H1 (cell line): ENCODE measurements at regions not wholly inside any gene's neighbourhood (a gene's known extent, or its start where the extent isn't known, plus 50 kb on each side); places are given as distances from the start of the nearest gene placed in this dataset.

Experiments
- CTBP2 ChIP-seq: IDR thresholded peaks from 2 replicates; pipeline ENCODE4 v1.7.0; 2011; ENCODE audit warnings: borderline replicate concordance, mild to moderate bottlenecking, moderate library complexity, mixed read lengths, low read length; ENCODE audit not compliant: insufficient read depth, insufficient read length
- FOSL1 ChIP-seq: IDR thresholded peaks from 2 replicates; pipeline ENCODE4 v1.6.1; 2011; ENCODE audit warnings: mild to moderate bottlenecking, low read depth, low read length, moderate library complexity; ENCODE audit not compliant: insufficient read depth
- GABPA ChIP-seq: IDR thresholded peaks from 2 replicates; pipeline ENCODE4 v1.6.1; 2011; ENCODE audit warnings: mild to moderate bottlenecking, low read length, moderate library complexity, borderline replicate concordance; ENCODE audit not compliant: insufficient read depth
- NANOG ChIP-seq: IDR thresholded peaks from 2 replicates; pipeline ENCODE4 v1.6.1; 2011; ENCODE audit warnings: low read length, low read depth, mild to moderate bottlenecking, inconsistent platforms; ENCODE audit not compliant: insufficient read depth, poor library complexity, severe bottlenecking

DNA sequence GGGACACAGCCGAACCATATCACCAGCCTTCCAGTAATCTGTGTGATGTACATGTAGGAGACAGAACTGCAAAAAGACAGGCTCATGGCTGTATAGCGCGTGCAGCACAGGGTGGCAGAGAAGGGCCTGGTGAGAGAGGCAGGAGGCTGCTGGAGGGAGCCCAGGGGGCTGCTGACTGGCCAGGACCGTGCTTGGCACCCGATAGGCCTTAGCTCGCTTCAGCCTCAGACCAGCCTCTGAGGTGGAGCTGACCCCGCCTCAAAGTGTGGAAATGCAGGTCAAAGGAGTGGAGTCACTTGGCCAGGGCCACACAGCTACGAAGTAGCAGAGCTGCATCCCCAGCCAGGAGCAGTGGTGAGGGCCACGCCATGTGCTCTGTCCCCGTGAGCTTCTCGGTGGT lies 707.6 kb downstream of the QKI start (continued):
- TF ChIP-seq NANOG (no peak), FOSL1 (no peak), CTBP2 (no peak), GABPA (no peak)
